ENCODE measurements at regions not wholly inside any gene's neighbourhood (a gene's known extent, or its start where the extent isn't known, plus 50 kb on each side); places are given as distances from the start of the nearest gene placed in this dataset.

DNA sequence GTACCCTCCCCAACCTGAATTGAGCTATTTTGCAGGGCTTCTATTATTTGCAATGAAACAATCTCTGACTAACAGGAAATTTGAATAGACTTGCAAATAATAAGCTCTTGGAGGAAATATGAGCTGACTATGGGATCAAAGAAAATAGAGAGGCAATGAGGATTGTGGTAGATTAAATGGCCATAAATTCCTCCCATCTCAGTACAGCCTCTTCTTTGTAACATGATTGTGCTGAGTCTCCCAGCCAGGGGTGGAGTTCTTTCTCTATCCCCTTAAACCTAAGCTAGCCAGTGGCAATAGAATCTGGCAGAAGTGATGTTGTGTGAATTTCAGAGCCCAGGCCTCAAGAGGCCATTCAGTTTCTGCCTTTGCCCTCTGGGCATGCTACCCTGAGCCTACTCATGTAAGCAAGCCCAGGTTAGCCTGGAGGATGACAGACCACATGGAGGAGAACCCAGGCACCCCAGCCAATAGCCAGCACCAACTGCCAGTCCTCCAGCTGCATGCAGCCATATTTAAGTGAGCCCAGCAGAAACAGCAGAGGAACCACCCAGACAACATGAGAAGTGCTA lies 86.8 kb upstream of the TP53I11 start:
- no peak for DNase-seq

DNA sequence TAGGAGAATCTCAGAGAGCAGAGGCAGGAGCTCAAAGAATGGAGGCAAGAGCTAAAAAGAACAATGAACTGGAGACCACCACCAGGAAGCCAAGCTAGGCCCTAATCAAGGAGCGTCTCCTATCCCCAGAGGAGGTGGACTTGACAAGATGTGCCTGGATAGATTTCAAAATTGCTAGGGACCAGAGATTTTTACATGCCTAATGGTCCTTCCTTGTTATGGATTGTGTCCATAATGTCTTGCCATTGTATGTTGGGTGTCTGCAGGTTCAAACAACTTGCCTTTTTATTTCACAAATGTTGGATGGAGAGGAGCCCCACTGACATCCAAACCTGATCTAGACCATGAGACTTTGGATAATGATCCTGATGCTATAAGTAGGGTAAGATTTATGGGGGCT lies 88.2 kb upstream of the TP53I11 start:
- no peak for DNase-seq

DNA sequence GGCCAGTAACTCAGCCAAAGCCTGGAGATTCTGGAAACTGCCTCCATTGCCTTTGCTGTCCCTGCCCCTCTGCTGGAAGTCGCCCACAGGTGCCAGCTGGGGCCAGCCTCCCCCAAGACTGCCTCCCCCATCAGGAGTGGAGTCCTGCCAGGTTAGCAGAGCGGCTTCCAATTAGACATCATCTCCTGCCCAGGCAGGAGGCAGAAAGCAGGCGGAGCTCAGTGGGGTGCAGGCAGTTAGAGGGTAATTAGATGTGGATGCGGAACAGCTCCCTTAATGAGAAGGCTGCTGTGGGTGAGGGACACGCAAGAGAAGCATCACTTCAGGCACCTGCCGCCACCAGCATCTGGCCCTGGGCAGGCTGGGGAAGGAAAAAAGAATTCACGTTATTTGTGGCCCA lies 90.9 kb upstream of the TP53I11 start:
- no peak for DNase-seq

DNA sequence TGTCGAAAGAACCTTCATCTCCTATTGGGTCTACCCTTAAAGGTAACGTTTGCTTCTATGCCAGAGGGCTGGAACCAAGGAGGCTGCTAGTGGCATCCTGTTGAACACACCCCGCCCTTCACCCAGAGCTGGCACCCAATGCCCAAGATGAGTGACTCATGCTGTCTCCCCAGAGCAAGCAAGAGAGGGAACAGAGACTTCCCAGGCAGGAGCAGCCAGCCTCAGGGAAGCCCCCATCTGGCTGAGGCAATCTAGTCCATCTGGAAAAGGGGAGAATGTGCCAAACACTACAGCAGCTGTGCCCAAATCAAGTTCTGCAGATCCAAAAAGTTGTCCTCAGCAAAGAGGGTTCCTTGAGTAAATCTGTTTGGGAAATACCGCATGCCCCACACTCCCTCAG lies 91.9 kb upstream of the TP53I11 start:
- DNase-seq = no peak

DNA sequence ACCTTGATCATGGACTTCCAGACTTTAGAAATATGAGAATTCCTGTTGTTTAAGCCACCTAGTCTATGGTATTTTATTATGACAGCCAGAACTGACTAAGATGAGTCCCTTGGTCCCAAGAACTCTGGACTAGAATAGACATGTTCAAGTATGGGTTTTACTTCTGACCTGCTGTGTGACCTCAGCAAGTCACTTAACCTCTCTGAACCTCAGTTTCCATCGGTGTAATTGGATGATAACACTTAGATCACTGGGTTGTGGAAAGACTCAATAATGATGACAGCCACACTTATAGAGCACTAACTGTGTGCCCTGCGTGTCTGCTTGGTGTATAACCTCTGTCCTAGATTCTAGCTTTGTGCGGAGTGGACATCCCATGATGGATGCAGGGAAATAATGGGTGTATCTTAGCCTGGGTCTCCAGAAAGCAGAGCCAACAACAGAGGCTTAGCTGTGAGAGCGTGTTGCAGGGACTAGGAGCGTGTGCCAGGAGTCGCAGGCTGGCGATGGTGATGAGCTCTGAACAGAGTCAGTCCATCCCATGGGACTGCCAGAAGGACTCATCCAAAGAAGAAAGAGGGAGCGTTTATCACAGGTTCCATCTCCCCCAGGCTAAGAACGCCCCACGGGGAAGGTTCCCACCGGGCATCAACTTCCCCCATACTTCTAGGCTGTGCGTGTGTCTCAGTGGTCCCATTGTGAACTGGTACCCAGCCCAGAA lies 93.2 kb upstream of the TP53I11 start:
- no peak for DNase-seq

DNA sequence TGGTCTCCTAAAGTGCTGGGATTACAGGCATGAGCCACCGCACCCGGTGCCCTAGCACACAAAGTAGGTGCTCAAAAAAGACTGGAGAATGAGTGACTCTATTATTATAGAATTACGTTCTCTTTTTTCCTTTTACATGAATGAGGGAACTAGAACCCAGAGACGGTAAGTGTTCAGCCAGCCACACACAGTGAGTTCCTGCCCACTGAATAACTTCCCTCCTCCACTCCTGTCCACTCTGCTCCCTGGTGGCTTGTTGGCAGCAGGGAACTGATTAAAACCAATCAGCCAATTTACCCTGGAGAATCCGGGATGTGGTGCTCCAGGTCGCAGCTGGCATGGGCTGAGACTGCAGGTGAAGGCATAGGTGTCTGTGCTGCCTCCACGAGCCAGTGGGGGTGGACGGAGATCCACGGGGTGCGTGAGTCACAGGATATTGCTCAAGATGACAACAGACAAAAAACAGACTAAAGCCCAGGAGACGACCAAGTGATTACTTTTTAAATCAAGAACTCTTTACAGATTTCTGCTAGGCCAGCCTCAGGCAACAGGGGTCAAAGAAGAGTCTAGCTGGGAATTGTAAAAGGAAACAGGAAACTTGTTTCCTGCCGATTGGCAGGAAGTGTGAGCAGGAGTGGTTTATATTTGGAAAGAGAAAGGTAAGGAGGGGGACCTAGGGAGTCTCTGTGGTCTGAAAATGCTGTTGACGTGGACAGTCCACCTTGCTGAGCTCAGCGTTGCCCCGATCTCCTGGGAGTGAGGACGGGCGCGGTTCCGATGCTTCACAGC lies 95.2 kb upstream of the TP53I11 start:
- no peak for DNase-seq

DNA sequence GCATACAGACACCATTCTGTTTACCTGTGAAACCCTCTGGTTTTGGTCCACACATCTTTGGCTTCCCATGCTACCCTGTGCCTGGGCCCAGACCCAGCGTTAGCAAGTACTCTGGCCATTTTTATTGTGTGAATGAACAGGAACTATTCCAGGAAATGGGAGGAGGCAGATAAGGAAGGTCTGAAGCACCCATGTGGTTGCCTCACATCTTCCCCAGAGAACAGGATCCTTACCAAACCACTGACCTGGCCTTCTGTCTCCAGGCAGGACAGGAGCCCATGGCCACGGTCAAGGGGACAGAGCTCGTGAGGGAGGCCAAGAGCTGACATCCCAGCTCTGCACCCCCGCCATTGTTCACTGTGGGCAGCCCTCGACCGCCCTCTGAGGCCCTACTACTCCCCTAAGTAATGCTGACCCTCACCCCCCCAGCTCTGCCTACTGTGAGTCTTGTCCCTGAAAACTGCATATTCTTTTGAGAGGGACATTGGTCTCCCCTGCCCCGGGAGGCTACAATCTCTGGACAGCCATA lies 97.7 kb upstream of the TP53I11 start:
- no peak for DNase-seq

DNA sequence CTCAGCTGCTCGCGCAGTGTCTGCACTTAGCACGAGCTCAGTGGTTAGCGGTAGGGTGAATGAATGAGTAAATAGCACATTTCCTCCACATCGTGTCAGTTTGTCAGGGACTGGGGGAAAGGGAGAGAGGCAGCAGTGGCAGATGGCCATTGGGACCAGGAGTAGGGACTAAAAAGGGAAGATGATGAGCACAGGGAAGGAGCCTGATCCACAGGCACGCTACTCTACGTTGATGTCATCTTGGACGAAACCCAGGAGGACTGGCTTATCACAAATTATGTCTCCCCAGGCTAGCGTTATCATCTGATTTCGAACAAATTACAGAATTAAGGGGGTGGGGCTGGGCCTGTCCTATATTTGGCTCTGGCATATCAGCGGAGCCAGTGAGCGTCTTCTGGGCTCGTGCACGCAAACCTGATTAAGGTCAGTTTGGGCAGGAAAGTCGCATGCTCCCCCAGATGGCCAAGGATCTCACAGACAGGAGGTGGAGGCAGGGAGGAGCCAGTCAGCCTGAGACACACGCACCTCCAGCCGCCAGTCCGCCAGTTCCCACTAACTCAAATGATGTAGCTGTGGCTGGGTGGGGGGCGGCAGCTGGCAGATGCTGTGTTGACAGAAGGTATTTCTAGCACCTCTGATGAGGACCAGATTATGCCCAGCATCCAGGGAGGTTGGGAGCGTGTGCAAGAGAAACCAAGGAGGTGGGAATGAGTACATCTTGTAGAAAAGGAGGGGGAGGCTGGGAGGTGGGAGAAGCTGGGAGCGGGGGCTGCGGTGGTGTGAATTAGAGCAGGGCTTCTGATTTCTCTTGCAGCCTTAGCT lies 97.4 kb upstream of the PRDM11 start:
- DNase-seq = no peak

DNA sequence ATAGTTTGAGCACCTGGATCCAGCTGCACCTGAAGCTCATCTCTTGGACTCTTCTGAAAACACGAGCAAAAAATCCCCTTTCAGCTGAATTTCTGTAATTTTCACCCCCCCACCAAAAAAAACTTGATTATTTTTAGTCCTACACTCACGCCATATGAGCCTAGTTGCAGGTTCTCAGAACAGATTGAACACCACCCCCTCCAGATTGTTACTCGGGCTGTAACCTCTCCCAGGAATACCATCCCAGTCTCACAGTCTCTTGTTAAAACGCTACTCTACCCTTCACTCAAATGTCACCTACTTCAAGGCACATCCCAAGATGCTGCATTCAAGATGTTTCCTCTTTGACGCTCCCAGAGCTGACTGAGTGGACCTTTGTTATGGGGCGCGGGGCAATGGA lies 96.3 kb upstream of the PRDM11 start:
- no peak for DNase-seq

DNA sequence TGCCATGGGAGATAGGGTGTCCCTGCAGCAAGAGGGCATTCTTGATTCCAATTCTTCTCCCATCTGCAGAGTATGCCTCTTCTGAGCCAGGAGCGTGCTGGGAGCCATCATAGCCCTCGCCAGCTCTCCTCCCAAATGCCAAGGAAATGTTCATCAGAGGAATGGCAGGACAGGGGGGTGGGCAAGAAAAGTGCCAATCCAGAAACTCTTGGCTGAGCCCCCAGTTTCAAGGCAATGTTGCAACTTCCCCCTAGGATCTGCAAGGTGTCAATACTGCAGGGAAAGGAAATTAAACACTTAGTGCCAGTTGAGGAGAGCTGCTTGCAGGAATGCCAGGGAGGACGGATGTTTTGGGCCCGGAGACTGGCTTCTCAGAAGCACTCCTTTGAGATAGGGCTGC lies 94.8 kb upstream of the PRDM11 start:
- DNase-seq = no peak

DNA sequence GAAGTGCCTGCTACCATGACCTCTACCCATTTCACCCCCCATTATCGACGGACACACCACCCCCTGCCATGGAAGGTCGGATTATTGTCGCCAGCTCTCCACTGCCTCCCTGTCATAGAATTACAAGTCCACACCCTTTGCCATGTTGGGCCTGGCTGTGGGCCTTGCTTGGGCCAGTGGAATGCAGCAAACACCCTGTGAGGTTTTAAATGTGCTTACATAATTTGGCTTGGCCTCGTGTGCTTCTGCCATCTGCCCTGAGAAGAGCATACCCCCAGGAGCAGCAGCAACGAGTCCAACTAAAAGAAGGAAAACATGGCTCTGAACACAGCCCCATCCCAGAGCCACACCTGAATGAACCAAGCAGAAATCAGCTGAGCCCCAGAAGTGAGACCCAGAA lies 94.1 kb upstream of the PRDM11 start:
- DNase-seq = no peak

DNA sequence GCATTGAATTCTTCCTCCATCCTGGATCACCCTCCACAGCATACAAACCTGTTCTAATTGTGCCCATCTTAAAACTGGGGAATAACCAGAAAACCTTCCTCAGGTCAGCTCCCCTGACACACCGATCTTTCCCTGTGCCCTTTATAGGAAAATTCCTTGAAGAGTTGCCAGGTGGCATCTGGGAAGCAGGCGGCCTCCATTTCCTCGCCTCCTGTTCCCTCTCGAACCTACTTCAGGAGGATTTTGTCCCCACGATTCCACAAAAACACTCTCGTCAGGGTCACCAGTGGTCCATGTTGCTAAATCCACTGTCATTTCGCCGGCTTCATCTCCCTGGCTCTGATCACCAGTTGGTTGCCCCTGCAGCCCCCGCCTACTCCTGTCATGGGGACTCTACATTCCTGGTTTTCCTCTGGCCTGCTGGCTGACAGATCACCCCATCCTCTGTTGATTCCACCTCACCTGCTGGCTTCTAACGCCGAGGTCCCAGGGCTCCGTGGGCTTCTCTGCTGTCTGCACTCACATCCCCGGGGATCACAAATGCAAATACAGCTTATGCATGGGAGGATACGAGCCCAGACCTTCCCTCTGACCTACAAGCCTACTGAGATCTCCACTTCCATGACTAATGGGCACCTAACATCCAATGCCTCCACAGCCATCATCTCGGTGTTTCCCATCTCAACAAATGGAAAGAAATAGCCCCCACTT lies 92.5 kb upstream of the PRDM11 start:
- DNase-seq = no peak

DNA sequence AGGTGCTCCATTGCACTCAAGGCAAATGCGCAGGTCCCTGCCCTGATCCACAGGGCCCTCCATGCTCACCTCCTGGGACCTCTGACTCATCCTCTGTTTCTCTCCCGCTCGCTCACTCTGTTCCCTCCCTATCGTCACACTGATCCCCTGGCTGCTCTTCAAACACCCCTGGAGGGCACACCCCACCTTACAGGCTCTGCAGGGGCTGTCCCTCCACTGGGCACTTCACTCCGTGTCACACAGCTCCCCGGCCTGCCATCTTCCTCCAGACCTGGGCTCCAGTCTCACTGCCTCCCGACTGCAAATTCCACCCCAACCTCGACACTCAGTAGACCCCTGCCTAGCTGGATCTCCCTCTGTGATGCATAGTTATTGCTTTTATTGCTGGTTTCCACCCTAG lies 91.5 kb upstream of the PRDM11 start:
- no peak for DNase-seq

DNA sequence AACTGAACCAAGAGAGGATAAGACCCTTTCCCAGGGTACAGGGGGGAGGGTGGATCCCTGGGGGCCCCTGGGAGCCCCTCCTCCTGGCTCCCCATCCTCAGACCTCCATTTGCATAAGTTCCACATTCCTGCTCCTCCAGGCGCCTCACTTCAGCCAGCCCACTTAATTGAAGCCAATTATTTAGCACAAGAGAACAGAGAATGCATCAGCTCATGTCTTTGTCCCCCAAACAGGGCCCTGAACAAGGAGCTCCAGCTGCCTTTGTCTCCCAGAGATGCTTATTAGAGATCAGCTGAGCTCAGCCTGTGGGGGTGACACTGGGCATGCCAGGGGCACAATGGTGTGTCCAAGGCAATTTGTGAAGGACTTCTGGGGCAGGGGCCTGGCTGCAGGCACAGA lies 89.9 kb upstream of the PRDM11 start:
- no peak for DNase-seq

DNA sequence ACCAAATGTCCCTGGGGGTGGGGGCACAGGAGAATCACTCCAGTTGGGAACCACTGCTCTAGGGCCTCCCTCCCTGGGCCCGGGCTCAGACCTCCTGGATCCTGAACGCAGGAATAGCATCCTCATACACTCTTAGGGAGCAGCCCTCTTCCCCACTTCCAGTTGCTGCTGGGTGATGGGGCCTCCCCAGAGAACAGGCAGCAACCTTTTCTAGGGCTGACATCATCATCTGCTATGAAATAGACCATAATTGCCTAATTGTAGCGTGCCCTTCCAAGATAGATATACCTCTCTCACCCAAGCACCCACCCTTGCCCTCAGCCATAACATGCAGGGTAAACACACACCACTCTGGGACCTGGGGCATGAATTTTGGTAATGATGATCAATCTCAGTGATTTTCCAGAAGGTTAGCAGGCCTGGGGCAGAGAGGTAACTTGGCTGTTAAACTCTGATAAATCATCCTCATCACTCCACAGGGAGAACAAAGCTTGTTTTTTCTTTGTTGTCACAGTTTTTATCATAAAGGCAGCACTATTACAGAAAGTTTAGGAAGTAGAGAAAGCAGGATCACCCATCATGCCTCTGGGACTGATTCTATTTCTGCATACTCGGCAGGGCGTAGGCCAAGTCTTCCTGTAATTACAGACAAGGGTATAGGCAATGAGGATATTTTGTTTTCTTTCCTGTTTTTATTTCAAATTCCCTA lies 88.3 kb upstream of the PRDM11 start:
- no peak for DNase-seq

DNA sequence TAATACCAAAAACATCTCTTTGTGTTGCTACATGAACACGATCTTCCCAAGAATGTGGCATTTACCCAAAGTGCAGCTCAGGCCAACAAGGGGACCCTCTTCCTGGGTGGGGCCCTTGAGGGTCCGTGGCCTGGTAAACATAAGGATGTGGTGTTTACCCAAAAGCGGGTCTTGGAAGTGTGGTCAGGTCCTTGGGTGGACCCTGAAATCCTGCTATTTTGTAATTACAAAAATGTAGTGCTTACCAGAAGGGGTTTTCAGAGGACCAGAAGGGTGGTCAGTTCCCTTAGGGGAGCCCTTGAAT lies 87.8 kb upstream of the PRDM11 start:
- no peak for DNase-seq

DNA sequence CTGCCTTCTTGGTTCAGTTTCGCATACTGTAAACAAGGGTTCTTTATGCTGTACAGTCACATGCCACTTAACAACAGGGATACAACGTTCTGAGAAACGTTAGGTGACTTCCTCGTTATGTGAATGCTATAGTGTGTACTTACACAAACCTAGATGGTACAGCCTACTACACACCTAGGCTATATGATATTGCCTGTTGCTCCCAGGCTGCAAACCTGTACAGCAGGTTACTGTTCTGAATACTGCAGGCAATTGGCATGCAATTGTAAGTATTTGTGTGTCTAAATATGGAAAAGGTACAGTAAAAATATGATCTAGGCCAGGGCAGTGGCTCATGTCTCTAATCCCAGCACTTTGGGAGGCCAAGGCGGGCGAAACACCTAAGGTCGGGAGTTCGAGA lies 85.7 kb upstream of the PRDM11 start:
- DNase-seq = no peak

DNA sequence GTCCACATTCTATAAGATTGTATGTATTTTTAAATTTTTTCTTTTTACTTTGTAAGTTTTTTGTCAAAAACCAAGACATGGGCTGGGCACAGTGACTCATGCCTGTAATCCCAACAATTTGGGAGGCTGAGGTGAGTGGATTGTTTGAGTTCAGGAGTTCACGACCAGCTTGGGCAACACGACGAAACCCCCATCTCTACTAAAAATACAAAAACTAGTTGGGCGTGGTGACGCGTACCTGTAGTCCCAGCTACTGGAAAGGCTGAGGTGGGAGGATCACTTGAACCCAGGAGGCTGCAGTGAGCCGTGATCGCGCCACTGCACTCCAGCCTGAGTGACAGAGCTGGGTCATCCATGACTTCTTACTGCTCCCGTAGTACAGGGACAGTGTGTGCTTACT lies 84.8 kb upstream of the PRDM11 start:
- DNase-seq = no peak

DNA sequence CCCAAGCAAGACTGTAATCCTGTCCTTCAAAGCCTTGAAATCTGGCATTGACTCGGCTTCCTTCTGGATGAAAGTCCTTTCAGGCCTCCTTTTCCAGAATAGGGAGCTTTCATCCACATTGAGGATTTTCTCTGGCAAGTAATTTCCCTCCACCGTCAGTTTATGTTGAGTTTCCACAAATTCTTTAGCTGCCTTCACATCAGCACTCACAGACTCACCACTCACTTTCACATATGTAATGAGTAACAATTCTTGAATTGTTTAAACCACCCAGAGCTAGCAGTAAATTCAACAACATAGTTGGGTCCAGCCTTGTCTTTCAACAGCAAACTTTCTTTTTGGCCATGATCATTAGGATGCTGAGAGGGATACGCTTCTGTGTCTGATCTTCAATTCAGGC lies 84.3 kb upstream of the PRDM11 start:
- DNase-seq = no peak

DNA sequence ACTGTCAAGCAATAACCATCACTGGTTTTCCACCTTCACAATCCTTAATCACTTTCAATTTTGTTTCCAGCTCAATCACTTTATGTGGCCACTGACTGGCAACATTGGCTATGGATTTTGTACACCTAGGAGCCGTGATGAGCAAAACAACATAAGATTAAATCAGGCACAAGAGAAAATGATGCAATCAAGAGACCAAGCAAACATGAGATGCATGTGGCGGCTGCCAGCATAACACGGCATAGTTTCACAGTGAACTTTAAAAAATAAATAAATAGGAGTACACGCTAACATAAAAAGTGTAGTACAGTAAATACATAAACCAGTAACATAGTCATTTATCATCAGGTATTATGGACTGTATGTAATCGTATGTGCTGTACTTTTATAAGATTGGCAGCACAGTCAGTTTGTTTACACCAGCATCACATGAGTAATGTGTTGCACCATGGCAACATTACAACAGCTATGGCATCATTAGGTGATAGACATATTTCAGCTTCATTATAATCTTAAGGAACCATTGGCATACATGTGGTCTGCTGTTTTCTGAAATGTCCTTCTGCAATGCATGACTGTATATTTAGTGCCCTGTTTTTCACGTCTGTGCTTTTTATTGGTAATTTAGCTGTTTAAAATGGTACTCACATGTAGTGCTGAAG lies 83.3 kb upstream of the PRDM11 start:
- DNase-seq = no peak

DNA sequence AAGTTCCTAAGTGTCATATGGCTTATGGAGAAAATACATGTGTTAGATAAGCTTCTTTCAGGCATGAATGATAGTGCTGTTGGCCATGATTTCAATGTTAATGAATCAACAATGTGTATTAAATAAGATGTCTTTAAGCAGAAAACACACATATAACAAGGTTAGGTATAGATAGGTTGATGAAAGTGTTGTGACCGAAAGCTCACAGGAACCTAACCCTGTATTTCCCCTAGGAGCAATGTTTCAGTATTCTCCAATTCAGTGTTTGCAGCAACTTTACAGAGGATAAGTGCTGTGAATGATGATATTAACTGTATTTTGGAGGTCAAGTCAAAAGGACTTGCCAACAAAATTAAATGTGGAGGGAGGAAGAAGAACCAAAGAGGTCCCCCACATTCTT lies 82.8 kb upstream of the PRDM11 start:
- no peak for DNase-seq

DNA sequence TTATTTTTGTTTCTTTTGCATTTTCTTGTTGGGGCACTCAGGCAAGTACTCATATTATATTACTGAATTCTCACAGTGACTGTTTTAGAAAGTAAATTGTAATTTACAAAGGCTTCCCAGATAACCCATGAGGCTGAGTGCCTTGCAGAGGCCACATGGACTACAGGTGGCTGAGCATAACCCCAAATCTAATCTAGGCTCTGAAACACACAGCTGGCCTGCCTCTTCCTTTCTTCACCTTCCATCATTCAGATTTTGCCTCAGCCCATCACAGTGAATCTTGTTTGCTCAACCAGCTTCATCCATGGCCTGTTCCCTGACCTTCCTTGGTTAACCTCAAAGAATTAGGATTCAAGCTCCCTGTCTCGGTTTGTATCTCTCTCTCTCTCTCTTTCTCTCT lies 78.5 kb upstream of the PRDM11 start:
- DNase-seq = no peak
